PC-9 (cell line): ENCODE measurements at regions not wholly inside any gene's neighbourhood (a gene's known extent, or its start where the extent isn't known, plus 50 kb on each side); places are given as distances from the start of the nearest gene placed in this dataset.
A peak's percentile ranks its signal among the peaks of the same experiment; 100 is the strongest.

Experiments
- BruUV-seq: library from RNA; stranded (reverse); fragments of 400-500 nt; replicated peaks from 2 replicates; lab custom pipeline; 2021; lab: Mats Ljungman, UMichigan
- CTCF ChIA-PET: fragments of 300-600 bp; sonication (Branson Sonifier 250); formaldehyde crosslinking; loops from one replicate; lab custom pipeline; 2022; ENCODE audit warnings: antibody characterized with exemption; lab: Charles Lee
- POLR2A ChIA-PET: fragments of 300-600 bp; sonication (Branson Sonifier 250); formaldehyde crosslinking; loops from one replicate; lab custom pipeline; 2022; ENCODE audit warnings: antibody characterized with exemption; ENCODE audit not compliant: unreplicated experiment; lab: Charles Lee
- DNase-seq, 2 experiments: peaks; one replicate each; pipeline versions ENCODE4 v3.0.0 to v3.0.0-alpha.2; 2015 to 2022; ENCODE audit warnings: mixed read lengths in 1 of 2
- H2AFZ ChIP-seq: fragments of 200-600 bp; sonication (generic); 2 replicates; pipeline ENCODE4 v1.8.1; 2017; ENCODE audit warnings: antibody characterized with exemption
- H3F3A ChIP-seq: fragments of 200-600 bp; sonication (generic); 2 replicates; pipeline ENCODE4 v1.8.1; 2017; ENCODE audit warnings: antibody characterized with exemption, mild to moderate bottlenecking, low read depth; ENCODE audit not compliant: insufficient read depth
- H3K27ac ChIP-seq: fragments of 200-600 bp; sonication (generic); 2 replicates; pipeline ENCODE4 v1.6.1; 2016; ENCODE audit warnings: mixed run types
- H3K27me3 ChIP-seq: fragments of 200-600 bp; sonication (generic); 2 replicates; pipeline ENCODE4 v1.6.1; 2016; ENCODE audit warnings: low read depth, mixed run types; ENCODE audit not compliant: insufficient read depth
- H3K36me3 ChIP-seq: fragments of 200-600 bp; sonication (generic); 2 replicates; pipeline ENCODE4 v1.6.1; 2016; ENCODE audit warnings: low read depth, mixed run types
- H3K4me1 ChIP-seq: fragments of 200-600 bp; sonication (generic); replicated peaks from 2 replicates; pipeline ENCODE4 v1.6.1; 2016; ENCODE audit warnings: mixed run types; ENCODE audit not compliant: insufficient read depth
- H3K4me2 ChIP-seq: fragments of 200-600 bp; sonication (generic); 2 replicates; pipeline ENCODE4 v1.6.1; 2017; ENCODE audit warnings: mixed run types
- H3K4me3 ChIP-seq: fragments of 200-600 bp; sonication (generic); 2 replicates; pipeline ENCODE4 v1.6.1; 2016; ENCODE audit warnings: mixed run types
- H3K79me2 ChIP-seq: fragments of 200-600 bp; sonication (generic); 2 replicates; pipeline ENCODE4 v1.6.1; 2017; ENCODE audit warnings: low read depth, mixed run types
- H3K9me2 ChIP-seq: fragments of 200-600 bp; sonication (generic); 2 replicates; pipeline ENCODE4 v1.8.1; 2017; ENCODE audit warnings: mild to moderate bottlenecking; ENCODE audit not compliant: insufficient read depth
- H3K9me3 ChIP-seq: fragments of 200-600 bp; sonication (generic); 2 replicates; pipeline ENCODE4 v1.8.1; 2016; ENCODE audit warnings: low read depth; ENCODE audit not compliant: insufficient read depth
- H4K20me1 ChIP-seq: fragments of 200-600 bp; sonication (generic); 2 replicates; pipeline ENCODE4 v1.8.1; 2017; ENCODE audit not compliant: insufficient read depth
- CTCF ChIP-seq: fragments of 200-600 bp; sonication (generic); conservative IDR thresholded peaks from 2 replicates; pipeline ENCODE4 v1.6.1; 2017; ENCODE audit warnings: mixed run types, antibody characterized with exemption, mild to moderate bottlenecking, moderate library complexity
- EZH2 ChIP-seq: fragments of 200-600 bp; sonication (generic); IDR thresholded peaks from 2 replicates; pipeline ENCODE4 v1.8.0; 2017; ENCODE audit warnings: antibody characterized with exemption, low read depth
- intact Hi-C: fragments of 100-400 bp; cut with micrococcal nuclease; formaldehyde crosslinking; loops from one replicate; pipeline ENCODE4 v1.10.0; 2022; ENCODE audit not compliant: unreplicated experiment

GRCh38 chrX:130529531-130529930 is 127.7 kb downstream of the RBMX2 start:
- DNase-seq = no peak
- no peak overlapping the region for H3K4me3 ChIP-seq
- H3K4me2 ChIP-seq = no peak overlapping the region
- peaks cover 17% of the 10 kb centered on the region; the same call in 1 of the 2 replicates for H3K27me3 ChIP-seq
- POLR2A ChIA-PET = no interaction called here
- no peaks in the 10 kb centered on the region for H3K9me3 ChIP-seq
- no TSS peak for BruUV-seq
- CTCF ChIA-PET = no interaction called here
- no peaks in the 10 kb centered on the region for H3K79me2 ChIP-seq
- no peak overlapping the region for H3K27ac ChIP-seq
- H4K20me1 ChIP-seq = no peaks in the 10 kb centered on the region
- no peak overlapping the region for H2AFZ ChIP-seq
- no peaks in the 10 kb centered on the region for H3K4me1 ChIP-seq
- intact Hi-C loops = no loop called here
- no peaks in the 10 kb centered on the region for H3K9me2 ChIP-seq
- H3F3A ChIP-seq = no peaks in the 10 kb centered on the region
- TF ChIP-seq EZH2 (no peak), CTCF (no peak)
- no peaks in the 10 kb centered on the region for H3K36me3 ChIP-seq

GRCh38 chrX:130531066-130531465 is 129.3 kb downstream of the RBMX2 start:
- H3K27ac ChIP-seq = no peak overlapping the region
- ChIA-PET POLR2A (no interaction called here), CTCF (no interaction called here)
- H3K4me1 ChIP-seq = no peaks in the 10 kb centered on the region
- H3K4me2 ChIP-seq = no peak overlapping the region
- H3K9me2 ChIP-seq = no peaks in the 10 kb centered on the region
- BruUV-seq = no TSS peak
- TF ChIP-seq CTCF (no peak), EZH2 (no peak)
- H3K36me3 ChIP-seq = no peaks in the 10 kb centered on the region
- no peak for DNase-seq
- H4K20me1 ChIP-seq = no peaks in the 10 kb centered on the region
- H3K79me2 ChIP-seq = no peaks in the 10 kb centered on the region
- H2AFZ ChIP-seq = no peak overlapping the region
- H3F3A ChIP-seq = no peaks in the 10 kb centered on the region
- intact Hi-C loops = no loop called here
- H3K4me3 ChIP-seq = no peak overlapping the region
- 0 out of 2 replicates have a peak, but pooled peaks cover 16% of the 10 kb centered on the region for H3K27me3 ChIP-seq
- H3K9me3 ChIP-seq = no peaks in the 10 kb centered on the region

GRCh38 chrX:130539721-130540321 is 138.0 kb downstream of the RBMX2 start:
- DNase-seq = peak in 1 of 2 experiments; percentile 36
- Histone ChIP-seq H3K27ac (no peak overlapping the region), H3K9me3 (no peaks in the 10 kb centered on the region), H3K9me2 (no peaks in the 10 kb centered on the region), H3F3A (no peaks in the 10 kb centered on the region), H3K36me3 (no peaks in the 10 kb centered on the region), H4K20me1 (no peaks in the 10 kb centered on the region), H3K79me2 (no peaks in the 10 kb centered on the region), H3K27me3 (peaks cover 18% of the 10 kb centered on the region; the same call in 1 of the 2 replicates), H3K4me2 (peak overlapping the region; percentile 26; the same call in 1 of the 2 replicates), H2AFZ (no peak overlapping the region), H3K4me1 (no peaks in the 10 kb centered on the region), H3K4me3 (no peak overlapping the region)
- ChIA-PET POLR2A (no interaction called here), CTCF (interaction anchor here (0.5 to 1.0 kb wide), 3 partner anchors 364 to 524 kb away, joined by 3 to 8 read pairs (median 4); no protein-coding TSS in a partner anchor)
- no TSS peak for BruUV-seq
- TF ChIP-seq EZH2 (no peak), CTCF (peak; percentile 86)
- intact Hi-C loops = loop anchor here (1.0 kb wide), 3 partner anchors 147 to 377 kb away; no protein-coding TSS in a partner anchor
